HG02588 (cell line): ENCODE measurements at regions not wholly inside any gene's neighbourhood (a gene's known extent, or its start where the extent isn't known, plus 50 kb on each side); places are given as distances from the start of the nearest gene placed in this dataset.

ENCODE experiments used
- ATAC-seq: cut with Tn5 transposase; IDR thresholded peaks from one replicate; pipeline ENCODE4 v1.9.1; 2021; ENCODE audit warnings: mild to moderate bottlenecking, moderate library complexity; ENCODE audit not compliant: unreplicated experiment

- no peak for ATAC-seq
Observed at GRCh38 chr11:111148953-111149352, 96.6 kb upstream of the POU2AF2 start.

GRCh38 chr11:111148121-111148520 is 97.4 kb upstream of the POU2AF2 start:
- ATAC-seq = no peak

GRCh38 chr11:111137846-111138245 is 107.7 kb upstream of the POU2AF2 start:
- no peak for ATAC-seq

- ATAC-seq = no peak
Observed at GRCh38 chr11:111135778-111136570, 109.6 kb upstream of the POU2AF2 start.

- no peak for ATAC-seq
Observed at GRCh38 chr11:111135101-111135500, 110.4 kb upstream of the POU2AF2 start.

- no peak for ATAC-seq
Observed at GRCh38 chr11:111128076-111128870, 117.3 kb upstream of the POU2AF2 start.

GRCh38 chr11:111124724-111125123 is 120.8 kb upstream of the POU2AF2 start:
- ATAC-seq = no peak

- peak; percentile 88 for ATAC-seq
Observed at GRCh38 chr11:111123463-111124398, 121.8 kb upstream of the POU2AF2 start.

- ATAC-seq = no peak
Observed at GRCh38 chr11:111120696-111121302, 124.7 kb upstream of the POU2AF2 start.

GRCh38 chr11:111120161-111120560 is 125.4 kb upstream of the POU2AF2 start:
- ATAC-seq = no peak

GRCh38 chr11:111119751-111120150 is 125.8 kb upstream of the POU2AF2 start:
- no peak for ATAC-seq

- ATAC-seq = peak; percentile 69
Observed at GRCh38 chr11:111115890-111116289, 129.6 kb upstream of the POU2AF2 start.

- no peak for ATAC-seq
Observed at GRCh38 chr11:111114091-111114490, 131.4 kb upstream of the POU2AF2 start.

- ATAC-seq = no peak
Observed at GRCh38 chr11:111112614-111113013, 132.9 kb upstream of the POU2AF2 start.

GRCh38 chr11:111107501-111107900 is 138.0 kb upstream of the POU2AF2 start:
- no peak for ATAC-seq

GRCh38 chr11:111106641-111107040 is 138.9 kb upstream of the POU2AF2 start:
- ATAC-seq = no peak

- no peak for ATAC-seq
Observed at GRCh38 chr11:111105566-111105965, 140.0 kb upstream of the POU2AF2 start.

GRCh38 chr11:111104185-111104584 is 141.3 kb upstream of the POU2AF2 start:
- ATAC-seq = no peak

- no peak for ATAC-seq
Observed at GRCh38 chr11:111101881-111102280, 143.6 kb upstream of the POU2AF2 start.

GRCh38 chr11:111099028-111099713 is 146.4 kb upstream of the POU2AF2 start:
- no peak for ATAC-seq
